K562 (cell line): ENCODE measurements at regions not wholly inside any gene's neighbourhood (a gene's known extent, or its start where the extent isn't known, plus 50 kb on each side); places are given as distances from the start of the nearest gene placed in this dataset.

Experiments used
- ARNT ChIP-seq, 2 experiments: fragments of 450-650 bp; IDR thresholded peaks; 2 replicates each; pipeline ENCODE4 v1.6.1; 2016; ENCODE audit warnings: mild to moderate bottlenecking in 1 of 2
- C11orf30 ChIP-seq: fragments of 450-650 bp; IDR thresholded peaks from 2 replicates; pipeline ENCODE4 v1.6.1; 2016; ENCODE audit warnings: low read depth, mild to moderate bottlenecking
- CBFA2T3 ChIP-seq: fragments of 450-650 bp; IDR thresholded peaks from 2 replicates; pipeline ENCODE4 v1.6.1; 2017
- CSDE1 ChIP-seq, 2 experiments: fragments of 450-650 bp; IDR thresholded peaks; 2 replicates each; pipeline ENCODE4 v1.6.1; 2016; ENCODE audit warnings: mild to moderate bottlenecking in 1 of 2
- ESRRA ChIP-seq: fragments of 450-650 bp; IDR thresholded peaks from 2 replicates; pipeline ENCODE4 v1.6.1; 2014; ENCODE audit warnings: low read depth, mild to moderate bottlenecking, moderate library complexity, borderline replicate concordance
- HDAC1 ChIP-seq, 2 experiments: fragments of 450-650 bp; IDR thresholded peaks; 2 replicates each; pipeline ENCODE4 v1.6.1; 2016 to 2017; ENCODE audit warnings: inconsistent platforms in 1 of 2, mild to moderate bottlenecking in 1 of 2, moderate library complexity in 1 of 2
- HDAC3 ChIP-seq: fragments of 450-650 bp; IDR thresholded peaks from 2 replicates; pipeline ENCODE4 v1.6.1; 2018; ENCODE audit warnings: borderline replicate concordance, mild to moderate bottlenecking, moderate library complexity; ENCODE audit not compliant: partially characterized antibody
- HLTF ChIP-seq: fragments of 450-650 bp; IDR thresholded peaks from 2 replicates; pipeline ENCODE4 v1.6.1; 2016
- IRF2 ChIP-seq: sonication (generic); formaldehyde crosslinking; IDR thresholded peaks from 2 replicates; pipeline ENCODE4 v1.8.1; 2022; ENCODE audit warnings: mild to moderate bottlenecking, missing genetic modification reagents
- MAFG ChIP-seq: fragments of 450-650 bp; conservative IDR thresholded peaks from 2 replicates; pipeline ENCODE4 v1.6.1; 2016; ENCODE audit warnings: missing genetic modification characterization, missing compliant biosample characterization
- MAFK ChIP-seq: IDR thresholded peaks from 2 replicates; pipeline ENCODE4 v1.6.1; 2011; ENCODE audit warnings: low read length, improper control_type of control experiment
- NFIC ChIP-seq: fragments of 450-650 bp; IDR thresholded peaks from 2 replicates; pipeline ENCODE4 v1.6.1; 2017; ENCODE audit warnings: mild to moderate bottlenecking, inconsistent platforms
- NR2F6 ChIP-seq: fragments of 450-650 bp; formaldehyde crosslinking; IDR thresholded peaks from 2 replicates; pipeline ENCODE4 v1.4.0; 2020; ENCODE audit warnings: mild to moderate bottlenecking
- PML ChIP-seq: IDR thresholded peaks from 2 replicates; pipeline ENCODE4 v1.6.1; 2012; ENCODE audit warnings: low read length, inconsistent platforms
- POLR2AphosphoS5 ChIP-seq: IDR thresholded peaks from 2 replicates; pipeline ENCODE4 v1.6.1; 2011; ENCODE audit warnings: mild to moderate bottlenecking, low read depth, low read length, moderate library complexity; ENCODE audit not compliant: control insufficient read depth, insufficient read depth
- PRPF4 ChIP-seq: fragments of 200-400 bp; formaldehyde crosslinking; IDR thresholded peaks from one replicate; pipeline ENCODE4 v1.6.1; 2017; ENCODE audit warnings: low read length, low read depth, mild to moderate bottlenecking; ENCODE audit not compliant: insufficient read depth, poor library complexity, severe bottlenecking
- RB1 ChIP-seq: fragments of 450-650 bp; IDR thresholded peaks from 2 replicates; pipeline ENCODE4 v1.6.1; 2017; ENCODE audit warnings: low read depth, mild to moderate bottlenecking
- SREBF1 ChIP-seq: fragments of 150-350 bp; IDR thresholded peaks from 2 replicates; pipeline ENCODE4 v1.6.1; 2014; ENCODE audit warnings: antibody characterized with exemption, low read depth, low read length, borderline replicate concordance
- TEAD4 ChIP-seq, 2 experiments: sonication (generic) in 1 of 2; formaldehyde crosslinking in 1 of 2; IDR thresholded peaks; 2 replicates each; pipeline versions ENCODE4 v1.6.1 to v1.8.0; 2012 to 2022; ENCODE audit warnings: borderline replicate concordance in 1 of 2, inconsistent platforms in 1 of 2, low read length in 1 of 2, mild to moderate bottlenecking in 1 of 2, missing genetic modification reagents in 1 of 2
- ZNF184 ChIP-seq: sonication (generic); formaldehyde crosslinking; IDR thresholded peaks from 2 replicates; pipeline ENCODE4 v1.5.0; 2020; ENCODE audit warnings: missing genetic modification reagents
- ZNF384 ChIP-seq: IDR thresholded peaks from 2 replicates; pipeline ENCODE4 v1.6.1; 2012; ENCODE audit warnings: low read depth, low read length, improper control_type of control experiment
- ZNF436 ChIP-seq: fragments of 250-450, 450-650 bp; sonication (Bioruptor Pico); formaldehyde crosslinking; IDR thresholded peaks from 2 replicates; pipeline ENCODE4 v1.7.0; 2020; ENCODE audit warnings: mild to moderate bottlenecking
- ZNF583 ChIP-seq: fragments of 250-450 bp; sonication (Bioruptor Pico); IDR thresholded peaks from 2 replicates; pipeline ENCODE4 v1.4.0; 2020
- TF ChIP-seq, protein P1 (sequence below), 2 experiments: fragments of 450-650 bp; conservative IDR thresholded peaks; 2 replicates each; pipeline ENCODE4 v1.6.1; 2017; ENCODE audit warnings: mild to moderate bottlenecking in 2 of 2, moderate library complexity in 2 of 2
- TF ChIP-seq, protein P2 (sequence below): IDR thresholded peaks from 3 replicates; pipeline ENCODE4 v1.6.1; 2011; ENCODE audit warnings: borderline replicate concordance, mild to moderate bottlenecking; ENCODE audit not compliant: insufficient read length, insufficient read depth
- TF ChIP-seq, protein P3 (sequence below): fragments of 250-450 bp; sonication (Bioruptor Pico); IDR thresholded peaks from 2 replicates; pipeline ENCODE4 v1.8.0; 2022; ENCODE audit warnings: moderate library complexity, mild to moderate bottlenecking, inconsistent platforms

DNA sequence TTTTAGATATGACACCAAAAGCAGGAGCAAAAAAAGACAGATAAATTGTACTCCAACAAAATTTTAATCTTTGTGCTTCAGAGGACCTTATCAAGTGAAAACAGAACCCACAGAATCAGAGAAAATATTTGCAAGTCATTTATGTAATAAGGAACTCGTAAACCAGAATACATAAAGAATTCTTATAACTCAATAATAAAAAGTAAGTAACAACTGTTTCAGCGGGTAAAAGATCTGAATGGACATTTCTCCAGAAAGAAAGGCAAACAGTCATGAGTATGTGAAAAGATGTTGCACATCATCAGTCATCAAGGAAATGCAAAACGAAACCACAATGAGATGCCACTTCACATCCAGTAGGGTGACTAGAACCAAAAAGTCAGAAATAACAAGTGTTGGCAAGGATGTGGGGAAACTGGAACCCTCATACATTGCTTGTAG is 167.7 kb upstream of the KCTD7 start (continued):
- TF ChIP-seq ZNF436 (CRISPR knock-in tag) (no peak), NFIC (peak; percentile 52), SREBF1 (no peak), NR2F6 (no peak), CBFA2T3 (peak; percentile 84), ZNF184 (CRISPR knock-in tag) (peak; percentile 91), TEAD4 (IDR thresholded peaks at IDR 0.05; ENCODE audit: low read length) (peak; percentile 89), TEAD4 (CRISPR knock-in tag; IDR thresholded peaks at IDR 0.05; ENCODE audit: borderline replicate concordance) (no peak), C11orf30 (peak; percentile 86), MAFK (0 out of 2 replicates have a peak, but pooled peaks have one; percentile 1), CSDE1 (IDR thresholded peaks at IDR 0.05) (no peak), PML (peak; percentile 65; the same call in 1 of the 2 replicates), HLTF (no peak), RB1 (no peak), PRPF4 (no peak), POLR2AphosphoS5 (0 out of 2 replicates have a peak, but pooled peaks have one; percentile 23), HDAC1 (IDR thresholded peaks at IDR 0.05) (0 out of 4 replicates have a peak, but pooled peaks of 1 of the 2 experiments have one; percentile 11), IRF2 (CRISPR knock-in tag) (no peak), MAFG (tag) (peak; percentile 93), ZNF384 (no peak), ARNT (IDR thresholded peaks at IDR 0.05) (0 out of 4 replicates have a peak, but pooled peaks of 1 of the 2 experiments have one; percentile 49), ESRRA (no peak), ZNF583 (no peak), HDAC3 (peak; percentile 69)
- TF ChIP-seq, protein P1, sequence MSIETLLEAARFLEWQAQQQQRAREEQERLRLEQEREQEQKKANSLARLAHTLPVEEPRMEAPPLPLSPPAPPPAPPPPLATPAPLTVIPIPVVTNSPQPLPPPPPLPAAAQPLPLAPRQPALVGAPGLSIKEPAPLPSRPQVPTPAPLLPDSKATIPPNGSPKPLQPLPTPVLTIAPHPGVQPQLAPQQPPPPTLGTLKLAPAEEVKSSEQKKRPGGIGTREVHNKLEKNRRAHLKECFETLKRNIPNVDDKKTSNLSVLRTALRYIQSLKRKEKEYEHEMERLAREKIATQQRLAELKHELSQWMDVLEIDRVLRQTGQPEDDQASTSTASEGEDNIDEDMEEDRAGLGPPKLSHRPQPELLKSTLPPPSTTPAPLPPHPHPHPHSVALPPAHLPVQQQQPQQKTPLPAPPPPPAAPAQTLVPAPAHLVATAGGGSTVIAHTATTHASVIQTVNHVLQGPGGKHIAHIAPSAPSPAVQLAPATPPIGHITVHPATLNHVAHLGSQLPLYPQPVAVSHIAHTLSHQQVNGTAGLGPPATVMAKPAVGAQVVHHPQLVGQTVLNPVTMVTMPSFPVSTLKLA (conservative IDR thresholded peaks at IDR 0.05), result no peak
- TF ChIP-seq, protein P2, sequence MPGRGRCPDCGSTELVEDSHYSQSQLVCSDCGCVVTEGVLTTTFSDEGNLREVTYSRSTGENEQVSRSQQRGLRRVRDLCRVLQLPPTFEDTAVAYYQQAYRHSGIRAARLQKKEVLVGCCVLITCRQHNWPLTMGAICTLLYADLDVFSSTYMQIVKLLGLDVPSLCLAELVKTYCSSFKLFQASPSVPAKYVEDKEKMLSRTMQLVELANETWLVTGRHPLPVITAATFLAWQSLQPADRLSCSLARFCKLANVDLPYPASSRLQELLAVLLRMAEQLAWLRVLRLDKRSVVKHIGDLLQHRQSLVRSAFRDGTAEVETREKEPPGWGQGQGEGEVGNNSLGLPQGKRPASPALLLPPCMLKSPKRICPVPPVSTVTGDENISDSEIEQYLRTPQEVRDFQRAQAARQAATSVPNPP, result no peak
- TF ChIP-seq, protein P3, sequence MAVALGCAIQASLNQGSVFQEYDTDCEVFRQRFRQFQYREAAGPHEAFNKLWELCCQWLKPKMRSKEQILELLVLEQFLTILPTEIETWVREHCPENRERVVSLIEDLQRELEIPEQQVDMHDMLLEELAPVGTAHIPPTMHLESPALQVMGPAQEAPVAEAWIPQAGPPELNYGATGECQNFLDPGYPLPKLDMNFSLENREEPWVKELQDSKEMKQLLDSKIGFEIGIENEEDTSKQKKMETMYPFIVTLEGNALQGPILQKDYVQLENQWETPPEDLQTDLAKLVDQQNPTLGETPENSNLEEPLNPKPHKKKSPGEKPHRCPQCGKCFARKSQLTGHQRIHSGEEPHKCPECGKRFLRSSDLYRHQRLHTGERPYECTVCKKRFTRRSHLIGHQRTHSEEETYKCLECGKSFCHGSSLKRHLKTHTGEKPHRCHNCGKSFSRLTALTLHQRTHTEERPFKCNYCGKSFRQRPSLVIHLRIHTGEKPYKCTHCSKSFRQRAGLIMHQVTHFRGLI (CRISPR knock-in tag), result no peak
